IPS DF 19.7 (cell line): ENCODE measurements at regions not wholly inside any gene's neighbourhood (a gene's known extent, or its start where the extent isn't known, plus 50 kb on each side); places are given as distances from the start of the nearest gene placed in this dataset.
"Not testable (repeated sequence)": the region's sequence is repeated elsewhere in the genome, so short reads cannot be mapped to it uniquely, and the experiment has no call there.

Source experiments
- DNase-seq: peaks from one replicate; pipeline ENCODE4 v3.0.0-alpha.2; 2013; ENCODE audit warnings: low read depth, low spot score

DNA sequence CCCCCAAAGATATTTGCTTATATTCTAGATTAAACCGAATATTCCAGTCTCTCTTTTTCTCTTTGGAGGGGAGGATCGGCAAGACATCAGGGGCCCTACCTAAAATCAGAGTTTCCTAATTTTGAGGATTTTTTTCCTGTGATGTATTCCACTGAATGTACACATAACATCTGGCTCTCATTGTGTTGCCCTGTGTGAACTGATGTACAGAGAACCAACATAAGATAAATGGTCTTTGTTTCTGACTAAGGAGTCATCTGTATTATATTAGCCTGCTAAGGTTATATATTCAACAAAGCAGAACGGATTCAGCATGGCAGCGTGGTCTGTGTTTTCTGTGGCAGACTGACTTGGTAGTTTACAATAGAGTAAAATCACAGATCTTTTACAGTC is 114.8 kb upstream of the NCAM2 start:
- no peak for DNase-seq

DNA sequence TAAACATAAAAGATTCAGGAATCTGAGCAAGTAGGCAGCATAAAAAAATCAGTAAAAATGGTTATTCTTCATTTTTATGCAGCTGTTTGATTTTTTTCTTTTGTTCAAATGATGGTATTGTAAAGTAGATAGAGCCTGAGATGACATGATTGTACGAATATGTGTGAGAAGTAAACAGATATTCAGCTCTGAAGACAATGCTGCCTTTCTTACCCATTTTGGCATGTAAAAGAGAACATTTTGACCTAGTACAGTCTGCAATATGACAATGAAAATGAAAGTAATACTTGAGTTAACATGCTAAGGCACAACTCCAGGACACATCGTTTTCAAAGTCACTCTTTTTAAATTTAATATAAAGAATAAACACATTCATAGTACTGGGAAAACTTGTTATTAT is 95.7 kb upstream of the NCAM2 start:
- no peak for DNase-seq

DNA sequence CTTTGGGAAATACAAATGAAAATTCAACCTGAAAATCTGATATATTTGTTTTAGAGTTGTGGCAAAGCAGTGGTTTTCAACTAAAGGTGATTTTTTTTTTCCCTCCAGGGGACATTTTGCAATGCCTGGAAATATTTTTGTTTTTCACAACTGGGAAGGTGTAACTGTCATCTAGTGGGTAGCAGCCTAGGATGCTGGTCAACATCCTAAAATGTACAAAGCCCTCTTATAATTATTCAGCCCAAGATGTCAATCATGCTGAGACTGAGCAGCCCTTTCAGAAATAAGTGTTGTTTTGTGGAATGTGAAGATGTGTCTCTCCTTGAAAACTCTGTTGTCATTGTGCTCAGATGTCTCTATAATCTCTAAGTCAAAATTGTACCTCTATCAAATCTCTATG is 95.2 kb upstream of the NCAM2 start:
- DNase-seq: no peak

DNA sequence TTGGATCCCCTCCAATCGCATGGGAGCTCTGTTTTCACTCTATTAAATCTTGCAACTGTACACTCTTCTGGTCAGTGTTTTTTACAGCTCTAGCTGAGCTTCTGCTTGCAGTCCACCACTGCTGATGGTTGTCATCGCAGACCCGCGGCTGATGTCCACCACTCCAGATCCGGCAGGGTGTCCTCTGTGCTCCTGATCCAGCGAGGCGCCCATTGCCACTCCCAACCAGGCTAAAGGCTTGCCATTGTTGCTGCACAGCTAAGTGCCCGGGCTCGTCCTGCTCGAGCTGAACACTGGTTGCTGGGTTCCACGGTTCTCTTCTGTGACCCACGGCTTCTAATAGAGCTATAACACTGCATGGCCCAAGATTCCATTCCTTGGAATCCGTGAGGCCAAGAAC is 70.7 kb upstream of the NCAM2 start:
- not testable (repeated sequence) for DNase-seq

DNA sequence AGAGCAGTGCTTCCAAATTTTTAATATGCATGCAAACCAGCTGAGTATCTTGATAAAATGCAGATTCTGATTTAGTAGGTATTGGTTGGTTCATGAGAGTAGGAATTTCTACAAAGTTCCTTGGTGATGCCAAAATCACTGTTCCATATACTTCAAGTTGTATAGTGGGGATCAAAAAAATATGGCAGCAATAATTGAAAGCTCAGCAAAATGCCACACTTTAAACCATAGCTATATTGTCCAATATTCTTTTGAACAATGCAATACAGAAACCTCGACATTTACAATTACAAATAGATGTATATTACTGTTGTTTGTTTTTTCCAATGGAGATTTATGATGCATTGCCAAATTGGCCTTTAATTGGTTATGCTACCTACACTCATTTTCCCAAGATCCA is 55.7 kb upstream of the NCAM2 start:
- no peak for DNase-seq

DNA sequence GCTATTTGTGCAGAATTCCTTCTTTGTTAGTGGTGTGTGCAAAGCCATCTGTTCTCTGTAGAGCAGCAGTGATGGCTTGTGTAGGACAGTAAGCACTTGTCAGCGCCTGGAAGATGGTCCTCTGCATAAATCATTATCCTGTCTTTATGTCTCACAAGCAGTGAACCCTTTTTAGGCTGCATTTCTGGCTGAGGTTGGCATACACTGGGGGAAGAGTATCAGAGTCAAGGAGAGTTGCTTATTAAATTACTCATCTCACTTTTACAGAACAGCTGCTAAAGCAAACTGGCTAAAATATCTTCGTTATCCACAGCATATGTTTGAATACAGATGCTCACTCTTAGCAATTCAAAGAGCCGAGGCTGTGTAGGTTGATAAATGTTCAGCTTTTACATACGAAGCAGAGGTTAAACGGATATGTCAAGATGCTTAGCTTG is 54.6 kb upstream of the NCAM2 start:
- no peak for DNase-seq

DNA sequence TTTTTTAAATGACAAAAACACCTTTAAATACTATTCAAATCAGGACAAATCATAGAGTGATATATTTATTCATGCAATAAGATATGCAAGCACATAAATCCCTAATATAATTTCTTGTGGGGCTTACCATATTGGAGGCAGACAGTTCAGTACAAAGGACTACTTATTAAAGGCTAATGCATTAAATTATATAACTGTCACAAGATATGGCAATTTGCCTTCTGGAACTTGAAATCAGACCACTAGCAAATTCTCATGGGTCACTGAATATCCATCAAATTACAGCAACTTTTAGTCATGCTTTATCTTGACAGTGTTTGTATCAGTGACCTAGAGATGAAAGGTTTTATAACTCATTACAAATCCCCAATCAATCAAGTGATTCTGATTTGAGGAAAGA is 54.1 kb upstream of the NCAM2 start:
- no peak for DNase-seq

DNA sequence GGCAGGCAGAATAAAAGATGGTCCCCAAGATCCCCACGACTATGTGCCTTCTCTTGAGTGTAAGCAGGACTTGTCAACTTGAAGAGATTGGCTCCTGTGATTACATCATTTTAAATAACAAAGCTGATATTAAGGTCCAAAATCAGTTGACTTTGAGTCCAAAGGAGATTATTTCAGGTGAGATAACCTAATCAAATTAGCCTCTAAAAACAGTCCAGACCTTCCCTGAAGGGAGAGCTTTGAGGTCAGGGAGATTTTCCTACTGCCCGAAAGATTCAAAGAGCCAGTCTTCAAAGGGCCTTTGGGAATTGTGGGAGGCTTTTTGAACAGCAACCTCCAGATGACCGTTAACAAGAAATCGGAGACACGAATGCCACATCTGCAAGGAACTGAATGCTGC is 51.5 kb upstream of the NCAM2 start:
- no peak for DNase-seq
